Mesenchymal stem cell (in vitro differentiated cells and primary cell): ENCODE measurements at regions not wholly inside any gene's neighbourhood (a gene's known extent, or its start where the extent isn't known, plus 50 kb on each side); places are given as distances from the start of the nearest gene placed in this dataset.
A peak's percentile ranks its signal among the peaks of the same experiment; 100 is the strongest.

Source experiments
- DNase-seq: peaks from one replicate; pipeline ENCODE4 v3.0.0-alpha.2; 2013
- H2AFZ ChIP-seq: one replicate; pipeline ENCODE4 v1.6.1; 2013; ENCODE audit warnings: low read depth, mild to moderate bottlenecking, control low read depth, inconsistent platforms, low read length, moderate library complexity
- H2AK5ac ChIP-seq: 2 replicates; pipeline ENCODE4 v1.6.1; 2013; ENCODE audit warnings: low read length, moderate library complexity, mild to moderate bottlenecking, inconsistent platforms; ENCODE audit not compliant: severe bottlenecking
- H2BK120ac ChIP-seq: one replicate; pipeline ENCODE4 v1.6.1; 2013; ENCODE audit warnings: low read depth, mild to moderate bottlenecking, inconsistent platforms, low read length, moderate library complexity
- H2BK12ac ChIP-seq, 2 experiments: one replicate each; pipeline ENCODE4 v1.6.1; 2013; ENCODE audit warnings: inconsistent platforms in 2 of 2, low read length in 2 of 2, mild to moderate bottlenecking in 2 of 2, moderate library complexity in 2 of 2, control low read depth in 1 of 2
- H2BK15ac ChIP-seq: one replicate; pipeline ENCODE4 v1.6.1; 2013; ENCODE audit warnings: mild to moderate bottlenecking, low read depth, inconsistent platforms; ENCODE audit not compliant: poor library complexity, severe bottlenecking
- H2BK5ac ChIP-seq: 2 replicates; pipeline ENCODE4 v1.6.1; 2013; ENCODE audit warnings: low read depth, mild to moderate bottlenecking, low read length, control low read depth, inconsistent platforms; ENCODE audit not compliant: poor library complexity, severe bottlenecking
- H3K14ac ChIP-seq, 2 experiments: one replicate each; pipeline ENCODE4 v1.6.1; 2013; ENCODE audit warnings: inconsistent platforms in 2 of 2, low read length in 2 of 2, control low read depth in 1 of 2, mild to moderate bottlenecking in 1 of 2, moderate library complexity in 1 of 2
- H3K18ac ChIP-seq, 2 experiments: one replicate each; pipeline ENCODE4 v1.6.1; 2013; ENCODE audit warnings: inconsistent platforms in 2 of 2, low read length in 2 of 2, control low read depth in 1 of 2, low read depth in 1 of 2, mild to moderate bottlenecking in 1 of 2
- H3K23ac ChIP-seq, 2 experiments: one replicate each; pipeline ENCODE4 v1.6.1; 2013; ENCODE audit warnings: inconsistent platforms in 2 of 2, low read length in 2 of 2, mild to moderate bottlenecking in 2 of 2, moderate library complexity in 2 of 2, control low read depth in 1 of 2
- H3K27ac ChIP-seq: 2 replicates; pipeline ENCODE4 v1.5.1; 2013; ENCODE audit warnings: mild to moderate bottlenecking, moderate library complexity, low read length, control low read depth, inconsistent platforms; ENCODE audit not compliant: poor library complexity, severe bottlenecking
- H3K27me3 ChIP-seq, 2 experiments: 2 replicates each; pipeline versions ENCODE4 v1.6.1 to v1.7.0; 2013; ENCODE audit warnings: low read length in 2 of 2, mild to moderate bottlenecking in 2 of 2, moderate library complexity in 2 of 2, control low read depth in 1 of 2, inconsistent platforms in 1 of 2; ENCODE audit not compliant: control insufficient read depth in 1 of 2, insufficient read depth in 1 of 2
- H3K36me3 ChIP-seq, 2 experiments: 2 replicates each; pipeline versions ENCODE4 v1.6.1 to v1.7.0; 2013; ENCODE audit warnings: low read length in 2 of 2, control low read depth in 1 of 2, inconsistent platforms in 1 of 2, low read depth in 1 of 2, mild to moderate bottlenecking in 1 of 2; ENCODE audit not compliant: insufficient read depth in 2 of 2, control insufficient read depth in 1 of 2
- H3K4ac ChIP-seq, 2 experiments: one replicate each; pipeline ENCODE4 v1.6.1; 2013; ENCODE audit warnings: inconsistent platforms in 2 of 2, low read length in 2 of 2, mild to moderate bottlenecking in 2 of 2, moderate library complexity in 2 of 2, control low read depth in 1 of 2, low read depth in 1 of 2
- H3K4me1 ChIP-seq: 2 replicates; pipeline ENCODE4 v1.6.1; 2013; ENCODE audit warnings: low read depth, low read length, control low read depth; ENCODE audit not compliant: control insufficient read depth, insufficient read depth
- H3K4me2 ChIP-seq: 2 replicates; pipeline ENCODE4 v1.6.1; 2013; ENCODE audit warnings: low read length, mild to moderate bottlenecking, inconsistent platforms; ENCODE audit not compliant: poor library complexity, severe bottlenecking
- H3K4me3 ChIP-seq, 2 experiments: 2 replicates each; pipeline versions ENCODE4 v1.5.1 to v1.7.0; 2013; ENCODE audit warnings: low read length in 2 of 2, mild to moderate bottlenecking in 2 of 2, control low read depth in 1 of 2, low read depth in 1 of 2; ENCODE audit not compliant: insufficient read depth in 1 of 2
- H3K79me1 ChIP-seq: replicated peaks from 2 replicates; pipeline ENCODE4 v1.6.1; 2013; ENCODE audit warnings: mild to moderate bottlenecking, control low read depth, low read length, inconsistent platforms; ENCODE audit not compliant: poor library complexity, severe bottlenecking
- H3K9ac ChIP-seq: 2 replicates; pipeline ENCODE4 v1.7.0; 2013; ENCODE audit warnings: mild to moderate bottlenecking, low read length, moderate library complexity
- H3K9me3 ChIP-seq: 2 replicates; pipeline ENCODE4 v1.7.0; 2013; ENCODE audit warnings: mild to moderate bottlenecking, low read length; ENCODE audit not compliant: control insufficient read depth
- H4K8ac ChIP-seq: one replicate; pipeline ENCODE4 v1.6.1; 2013; ENCODE audit warnings: inconsistent platforms, mild to moderate bottlenecking, low read length, moderate library complexity
- H4K91ac ChIP-seq: one replicate; pipeline ENCODE4 v1.6.1; 2013; ENCODE audit warnings: mild to moderate bottlenecking, low read length, inconsistent platforms
- WGBS: methylation state at CpG from one replicate; pipeline ENCODE4 v1.1.7; 2013; ENCODE audit warnings: mixed read lengths; 5-methylcytosine and 5-hydroxymethylcytosine counted together

DNA sequence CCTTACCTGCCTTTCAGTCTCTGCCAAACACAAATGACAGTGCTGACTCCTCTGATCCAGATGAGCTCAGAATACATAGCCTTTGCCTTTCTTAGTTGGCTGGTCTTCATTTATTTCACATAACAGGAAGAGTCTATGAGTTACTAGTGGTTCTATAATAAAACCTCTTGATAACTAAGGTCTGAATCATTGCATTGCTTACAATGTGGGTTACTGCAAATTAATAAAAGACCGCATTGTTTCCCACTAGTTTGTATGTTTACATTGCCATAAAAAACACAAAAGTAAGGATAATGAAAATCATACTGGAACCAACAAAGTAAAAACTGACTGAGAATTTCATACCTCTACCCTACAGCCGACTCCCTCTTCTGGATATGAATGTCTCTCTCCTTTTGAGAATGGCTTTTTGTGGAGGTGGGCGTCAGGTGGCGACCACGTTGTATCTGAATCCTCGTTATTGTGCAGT, 62.0 kb upstream of the AKR1E2 start:
- Histone ChIP-seq H2BK120ac (peak overlapping the region; percentile 9), H3K27ac (no peak overlapping the region), H3K4ac (peak overlapping the region; percentile 65 to 73), H2BK5ac (no peak overlapping the region), H3K79me1 (no peaks in the 10 kb centered on the region), H3K27me3 (no peaks in the 10 kb centered on the region), H3K9ac (peak overlapping the region; percentile 98), H2AFZ (no peak overlapping the region), H4K91ac (peak overlapping the region; percentile 57), H3K18ac (peak overlapping the region; percentile 82 to 90), H3K4me1 (peaks cover 4% of the 10 kb centered on the region), H2AK5ac (peak overlapping the region; percentile 68), H2BK12ac (peak overlapping the region; percentile 69 to 91), H3K4me3 (peak overlapping the region in 1 of 2 experiments; percentile 75), H3K23ac (no peak overlapping the region), H3K4me2 (no peak overlapping the region), H3K36me3 (peaks cover 0 to 28% of the 10 kb centered on the region in 2 experiments), H3K14ac (no peak overlapping the region), H3K9me3 (peaks cover 4% of the 10 kb centered on the region), H4K8ac (peak overlapping the region; percentile 59), H2BK15ac (no peak overlapping the region)
- peak; percentile 69 for DNase-seq
- 80% methylated on average over 1 of the region's 6 CpGs for WGBS

DNA sequence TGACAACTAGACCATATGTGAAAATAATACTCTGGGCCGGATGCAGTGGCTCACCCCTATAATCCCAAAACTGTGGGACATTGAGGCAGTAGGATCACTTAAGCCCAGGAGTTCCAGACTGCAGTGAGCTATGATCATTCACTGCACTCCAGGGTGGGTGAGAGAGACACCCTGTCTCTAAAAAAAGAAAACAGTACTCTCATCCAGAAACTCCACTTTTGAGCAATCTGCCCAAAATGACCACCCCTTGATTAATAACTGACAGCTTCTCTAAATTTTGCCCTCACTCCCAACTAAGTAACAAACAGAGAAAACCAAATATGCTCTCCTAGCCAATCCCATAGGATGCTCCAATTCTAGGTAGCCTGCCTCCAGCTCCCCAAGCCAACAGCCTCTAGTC, 62.5 kb upstream of the AKR1E2 start:
- Histone ChIP-seq H4K8ac (peak overlapping the region; percentile 59), H3K9ac (peak overlapping the region; percentile 98), H3K36me3 (peaks cover 0 to 28% of the 10 kb centered on the region in 2 experiments), H3K4me1 (peaks cover 4% of the 10 kb centered on the region), H2AFZ (no peak overlapping the region), H3K4me2 (no peak overlapping the region), H2BK12ac (peak overlapping the region; percentile 69 to 75), H4K91ac (peak overlapping the region; percentile 92), H2BK15ac (no peak overlapping the region), H2BK120ac (peak overlapping the region; percentile 9), H3K27ac (no peak overlapping the region), H3K27me3 (no peaks in the 10 kb centered on the region), H2AK5ac (peak overlapping the region; percentile 68), H3K23ac (no peak overlapping the region), H3K79me1 (no peaks in the 10 kb centered on the region), H3K9me3 (peaks cover 4% of the 10 kb centered on the region), H3K4me3 (peak overlapping the region in 1 of 2 experiments; percentile 75), H2BK5ac (no peak overlapping the region), H3K14ac (no peak overlapping the region), H3K4ac (peak overlapping the region; percentile 65 to 73), H3K18ac (peak overlapping the region; percentile 82 to 90)
- DNase-seq, result peak; percentile 49
- WGBS, result 81% methylated on average over 1 of the region's 1 CpG

DNA sequence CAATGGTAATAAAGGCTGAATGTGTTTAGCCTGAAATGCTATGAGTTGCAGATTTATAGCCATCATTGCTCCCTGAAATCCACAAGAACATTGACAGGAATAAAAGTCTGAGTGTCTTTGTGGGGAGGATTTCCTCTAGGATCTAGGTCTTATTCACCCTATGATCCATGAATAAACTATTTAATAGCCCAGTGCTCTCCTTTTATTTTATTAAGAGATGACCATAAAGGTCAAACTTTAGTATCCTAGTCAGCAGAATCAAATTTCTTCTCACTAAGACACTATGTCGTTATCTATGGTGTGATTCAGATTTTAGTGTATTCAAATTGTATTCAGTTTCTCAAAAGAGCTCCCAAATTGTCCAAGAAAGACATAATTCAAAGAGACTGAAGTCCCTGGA, 67.8 kb upstream of the AKR1E2 start:
- no peak for DNase-seq
- no peak overlapping the region for H2BK15ac ChIP-seq
- H3K14ac ChIP-seq, result no peak overlapping the region
- H3K9me3 ChIP-seq, result peaks cover 4% of the 10 kb centered on the region
- H3K23ac ChIP-seq, result no peak overlapping the region
- H2AFZ ChIP-seq, result no peak overlapping the region
- H3K36me3 ChIP-seq, result peaks cover 0 to 44% of the 10 kb centered on the region in 2 experiments
- no peak overlapping the region for H4K8ac ChIP-seq
- no CpG with 5 or more reads among the region's 1 CpG for WGBS
- H3K4ac ChIP-seq, result no peak overlapping the region
- no peak overlapping the region for H2BK5ac ChIP-seq
- no peak overlapping the region for H2AK5ac ChIP-seq
- no peak overlapping the region for H3K4me2 ChIP-seq
- H2BK12ac ChIP-seq, result no peak overlapping the region
- no peaks in the 10 kb centered on the region for H3K4me1 ChIP-seq
- no peaks in the 10 kb centered on the region for H3K79me1 ChIP-seq
- no peak overlapping the region for H3K27ac ChIP-seq
- no peak overlapping the region for H2BK120ac ChIP-seq
- no peak overlapping the region for H4K91ac ChIP-seq
- H3K18ac ChIP-seq, result no peak overlapping the region
- H3K9ac ChIP-seq, result no peak overlapping the region
- no peaks in the 10 kb centered on the region for H3K27me3 ChIP-seq
- H3K4me3 ChIP-seq, result no peak overlapping the region

DNA sequence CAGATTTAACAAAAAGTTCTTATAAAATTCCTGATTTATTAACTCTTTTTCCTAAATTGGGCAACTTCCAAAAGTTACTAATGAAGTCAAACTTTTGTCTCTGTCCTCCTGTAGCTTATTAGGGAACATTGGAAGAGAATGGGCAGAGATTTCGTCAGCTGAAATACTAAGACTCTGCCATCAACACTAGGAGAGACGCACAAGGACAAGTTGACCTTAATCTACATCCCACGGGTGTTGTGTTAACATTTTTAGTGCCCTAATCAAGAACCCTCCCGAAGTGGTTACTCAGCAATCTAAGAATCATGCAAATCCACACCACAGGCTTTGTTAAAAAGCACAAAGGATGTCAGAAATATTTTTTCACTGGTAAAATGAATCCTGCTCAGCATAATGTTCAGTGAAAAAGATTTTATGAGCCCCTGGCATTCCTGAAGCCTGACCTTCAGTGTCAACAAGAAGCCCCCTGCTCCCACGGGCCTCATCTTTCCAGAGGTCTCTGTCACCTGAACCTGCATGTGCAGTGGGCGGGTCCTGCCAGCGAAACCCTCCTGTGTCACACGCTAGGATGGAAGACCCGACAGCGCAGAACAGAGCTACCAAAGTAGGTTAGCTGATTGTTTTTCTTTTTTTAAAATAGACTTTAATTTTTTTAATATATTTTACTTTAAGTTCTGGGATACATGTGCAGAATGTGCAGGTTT, 70.6 kb upstream of the AKR1E2 start:
- Histone ChIP-seq H3K4me3 (no peak overlapping the region), H3K23ac (no peak overlapping the region), H2AK5ac (no peak overlapping the region), H3K36me3 (peaks cover 0 to 28% of the 10 kb centered on the region in 2 experiments), H3K18ac (no peak overlapping the region), H2BK12ac (no peak overlapping the region), H3K4ac (no peak overlapping the region), H2BK15ac (no peak overlapping the region), H3K9me3 (no peaks in the 10 kb centered on the region), H3K14ac (no peak overlapping the region), H2BK5ac (no peak overlapping the region), H2BK120ac (no peak overlapping the region), H2AFZ (no peak overlapping the region), H3K27ac (no peak overlapping the region), H3K27me3 (no peaks in the 10 kb centered on the region), H3K4me1 (no peaks in the 10 kb centered on the region), H3K79me1 (no peaks in the 10 kb centered on the region), H3K9ac (peak overlapping the region; percentile 57), H4K8ac (no peak overlapping the region), H4K91ac (no peak overlapping the region), H3K4me2 (no peak overlapping the region)
- DNase-seq, result no peak
- WGBS, result 84% methylated on average over 7 of the region's 10 CpGs
